Body of pancreas (tissue), 4 donors: ENCODE measurements at regions not wholly inside any gene's neighbourhood (a gene's known extent, or its start where the extent isn't known, plus 50 kb on each side); places are given as distances from the start of the nearest gene placed in this dataset.

ENCODE experiments used
- ATAC-seq: fragments of 150-250 bp; one replicate; pipeline ENCODE4 v1.9.1; 2016
- DNase-seq, 4 donors: peaks; one replicate each; pipeline ENCODE4 v3.0.0-alpha.2; 2019
- H3K27ac ChIP-seq, 4 donors: fragments of 200-600 bp; sonication (generic); 1 replicate in 3 of 4; 2 replicates in 1 of 4; pipeline versions ENCODE4 v1.5.1 to v1.6.1; 2016 to 2019; ENCODE audit warnings: mild to moderate bottlenecking in 1 of 4, mixed read lengths in 1 of 4, moderate library complexity in 1 of 4
- H3K27me3 ChIP-seq, 2 donors: fragments of 200-600 bp; sonication (generic); one replicate each; pipeline ENCODE4 v1.6.0; 2016; ENCODE audit warnings: mild to moderate bottlenecking in 1 of 2
- H3K36me3 ChIP-seq, 2 donors: fragments of 200-600 bp; sonication (generic); replicated peaks in 1 of 2; 2 replicates each; pipeline ENCODE4 v1.5.1; 2016; ENCODE audit warnings: low read depth in 2 of 2; ENCODE audit not compliant: insufficient read depth in 1 of 2
- H3K4me1 ChIP-seq: fragments of 200-600 bp; sonication (generic); one replicate; pipeline ENCODE4 v1.6.0; 2016
- H3K4me3 ChIP-seq, 2 donors: fragments of 200-600 bp; sonication (generic); 1 replicate in 1 of 2; 2 replicates in 1 of 2; pipeline ENCODE4 v1.5.1; 2016 to 2019
- H3K9me3 ChIP-seq, 3 donors: fragments of 200-600 bp; sonication (generic); 1 replicate in 2 of 3; 2 replicates in 1 of 3; pipeline ENCODE4 v1.5.1; 2016
- CTCF ChIP-seq, 7 experiments: fragments of 450-650 bp in 4 of 7; fragments of 200-600 bp in 3 of 7; sonication (generic) in 3 of 7; IDR thresholded peaks; one replicate each; pipeline ENCODE4 v1.5.1; 2016 to 2019; ENCODE audit warnings: antibody characterized with exemption in 7 of 7
- POLR2A ChIP-seq, 3 donors: fragments of 450-650 bp; IDR thresholded peaks; one replicate each; pipeline ENCODE4 v1.6.1; 2016; ENCODE audit warnings: antibody characterized with exemption in 3 of 3, mild to moderate bottlenecking in 2 of 3
- WGBS, 2 donors: methylation state at CpG; one replicate each; pipeline ENCODE4 v1.1.5; 2017; 5-methylcytosine and 5-hydroxymethylcytosine counted together
- intact Hi-C: fragments of 100-400 bp; cut with DNase I; formaldehyde crosslinking; loops from one replicate; pipeline ENCODE4 v1.15.1; 2023

GRCh38 chr10:10831085-10831484 is 186.6 kb upstream of the CELF2 start:
- WGBS, 2 donors = 63 to 67% methylated on average over 8 of the region's 8 CpGs
- no peaks in the 10 kb centered on the region for H3K9me3 ChIP-seq
- DNase-seq (peak in 1 of 4 donors; percentile 12), ATAC-seq (no peak)
- no peak overlapping the region for H3K27ac ChIP-seq
- no peak overlapping the region for H3K4me3 ChIP-seq
- intact Hi-C loops = no loop called here
- no peaks in the 10 kb centered on the region for H3K4me1 ChIP-seq
- H3K36me3 ChIP-seq = no peaks in the 10 kb centered on the region
- H3K27me3 ChIP-seq = no peaks in the 10 kb centered on the region
- TF ChIP-seq CTCF (IDR thresholded peaks at IDR 0.05) = no peak
- no peak for TF ChIP-seq POLR2A (IDR thresholded peaks at IDR 0.05)

- TF ChIP-seq POLR2A (IDR thresholded peaks at IDR 0.05) (no peak), CTCF (IDR thresholded peaks at IDR 0.05) (no peak)
Measured at GRCh38 chr10:10833955-10834354, 183.7 kb upstream of the CELF2 start.

GRCh38 chr10:10844251-10844650 is 173.4 kb upstream of the CELF2 start:
- Histone ChIP-seq H3K27me3 (no peaks in the 10 kb centered on the region), H3K4me1 (no peaks in the 10 kb centered on the region), H3K4me3 (no peak overlapping the region), H3K27ac (no peak overlapping the region), H3K36me3 (no peaks in the 10 kb centered on the region), H3K9me3 (no peaks in the 10 kb centered on the region)
- DNase-seq = no peak
- TF ChIP-seq POLR2A (IDR thresholded peaks at IDR 0.05) (no peak), CTCF (IDR thresholded peaks at IDR 0.05) (no peak)
- intact Hi-C loops = no loop called here
- WGBS, 2 donors = 13 to 43% methylated on average over 1 of the region's 1 CpG
- no peak for ATAC-seq

More at GRCh38 chr10:10833955-10834354, 183.7 kb upstream of the CELF2 start:
- DNase-seq (no peak), ATAC-seq (no peak)
- Histone ChIP-seq H3K4me3 (no peak overlapping the region), H3K27ac (no peak overlapping the region), H3K4me1 (no peaks in the 10 kb centered on the region), H3K36me3 (no peaks in the 10 kb centered on the region), H3K27me3 (no peaks in the 10 kb centered on the region), H3K9me3 (peaks cover 0 to 6% (median 0%) of the 10 kb centered on the region in 3 donors)
- intact Hi-C loops = no loop called here
- WGBS, 2 donors = 50 to 65% methylated on average over 6 of the region's 6 CpGs

- Histone ChIP-seq H3K36me3 (no peaks in the 10 kb centered on the region), H3K4me3 (no peak overlapping the region), H3K27ac (no peak overlapping the region), H3K9me3 (no peaks in the 10 kb centered on the region), H3K27me3 (no peaks in the 10 kb centered on the region), H3K4me1 (no peaks in the 10 kb centered on the region)
- no peak for TF ChIP-seq POLR2A (IDR thresholded peaks at IDR 0.05)
- TF ChIP-seq CTCF (IDR thresholded peaks at IDR 0.05) = no peak
- intact Hi-C loops = no loop called here
- no peak for ATAC-seq
- 33% methylated on average over 2 of the region's 2 CpGs for WGBS, 2 donors
- no peak for DNase-seq
Measured at GRCh38 chr10:10845185-10845584, 172.5 kb upstream of the CELF2 start.

GRCh38 chr10:10845826-10846503 is 171.7 kb upstream of the CELF2 start:
- no peak for DNase-seq
- Histone ChIP-seq H3K27ac (no peak overlapping the region), H3K9me3 (no peaks in the 10 kb centered on the region), H3K36me3 (no peaks in the 10 kb centered on the region), H3K4me3 (no peak overlapping the region), H3K4me1 (no peaks in the 10 kb centered on the region), H3K27me3 (no peaks in the 10 kb centered on the region)
- intact Hi-C loops = no loop called here
- ATAC-seq = no peak
- WGBS, 2 donors = 61 to 65% methylated on average over 11 of the region's 11 CpGs
- TF ChIP-seq CTCF (IDR thresholded peaks at IDR 0.05) = no peak
- TF ChIP-seq POLR2A (IDR thresholded peaks at IDR 0.05) = no peak
